Upper lobe of left lung (tissue), 6 donors: ENCODE measurements at regions not wholly inside any gene's neighbourhood (a gene's known extent, or its start where the extent isn't known, plus 50 kb on each side); places are given as distances from the start of the nearest gene placed in this dataset.

Experiments
- ATAC-seq, 2 donors: fragments of 200-7000 bp; cut with Tn5 transposase; one replicate each; pipeline ENCODE4 v1.9.1; 2022; ENCODE audit warnings: mild to moderate bottlenecking in 2 of 2, moderate library complexity in 2 of 2; ENCODE audit not compliant: low FRiP score in 2 of 2
- DNase-seq, 2 donors: peaks; one replicate each; pipeline ENCODE4 v3.0.0-alpha.2; 2019 to 2020
- H3K27ac ChIP-seq, 4 donors: fragments of 200-600 bp; sonication (generic); one replicate each; pipeline ENCODE4 v1.5.1; 2016 to 2019
- H3K27me3 ChIP-seq, 4 donors: fragments of 200-600 bp; sonication (generic); one replicate each; pipeline ENCODE4 v1.5.1; 2017 to 2019
- H3K36me3 ChIP-seq, 4 donors: fragments of 200-600 bp; sonication (generic); one replicate each; pipeline ENCODE4 v1.5.1; 2016 to 2019
- H3K4me1 ChIP-seq, 4 donors: fragments of 200-600 bp; sonication (generic); one replicate each; pipeline ENCODE4 v1.5.1; 2018 to 2019
- H3K4me3 ChIP-seq, 4 donors: fragments of 200-600 bp; sonication (generic); one replicate each; pipeline ENCODE4 v1.5.1; 2017 to 2019; ENCODE audit warnings: mild to moderate bottlenecking in 2 of 4, moderate library complexity in 1 of 4
- H3K9me3 ChIP-seq, 4 donors: fragments of 200-600 bp; sonication (generic); one replicate each; pipeline ENCODE4 v1.5.1; 2018 to 2019
- EP300 ChIP-seq, 4 donors: sonication (generic); formaldehyde crosslinking; IDR thresholded peaks; one replicate each; pipeline ENCODE4 v1.5.1; 2017; ENCODE audit warnings: antibody characterized with exemption in 4 of 4, control low read depth in 2 of 4
- POLR2A ChIP-seq, 4 donors: fragments of 450-650 bp; IDR thresholded peaks; one replicate each; pipeline ENCODE4 v1.5.1; 2016 to 2017; ENCODE audit warnings: antibody characterized with exemption in 4 of 4, mild to moderate bottlenecking in 2 of 4
- POLR2AphosphoS5 ChIP-seq, 2 donors: sonication (generic); formaldehyde crosslinking; IDR thresholded peaks; one replicate each; pipeline ENCODE4 v1.5.1; 2017; ENCODE audit warnings: antibody characterized with exemption in 2 of 2
- WGBS, 2 donors: methylation state at CpG; one replicate each; pipeline ENCODE4 v1.1.5; 2017 to 2018; 5-methylcytosine and 5-hydroxymethylcytosine counted together
- TF ChIP-seq, protein P1 (sequence below), 6 experiments: fragments of 450-650 bp in 4 of 6; fragments of 200-600 bp in 2 of 6; sonication (generic) in 2 of 6; IDR thresholded peaks; one replicate each; pipeline ENCODE4 v1.5.1; 2016 to 2019; ENCODE audit warnings: antibody characterized with exemption in 6 of 6
- donor health status: DM: no; HTN: no; CAD: no; lungs with moderate emphysema.
- donor health status: DM: no; HTN: yes; CAD: no; lungs with severe emphysema.

DNA sequence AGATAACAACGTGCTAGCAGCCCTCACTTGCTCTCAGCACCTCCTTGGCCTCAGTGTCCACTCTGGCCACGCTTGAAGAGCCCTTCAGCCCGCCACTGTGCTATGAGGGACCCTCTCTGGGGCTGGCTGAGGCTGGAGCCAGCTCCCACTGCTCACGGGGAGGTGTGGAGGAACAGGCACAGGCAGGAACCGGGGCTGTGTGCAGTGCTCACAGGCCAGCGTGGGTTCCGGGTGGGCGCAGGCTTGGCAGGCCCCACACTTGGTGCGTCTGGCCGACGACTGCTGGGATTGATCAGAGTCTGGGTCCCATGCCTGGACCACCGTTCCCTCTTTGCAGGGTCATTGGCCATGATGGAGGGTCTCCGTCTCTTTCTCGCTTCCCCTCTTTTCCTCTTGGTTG, 194.3 kb upstream of the GRAMD2B start:
- ATAC-seq (peak in 1 of 2 donors; percentile 16), DNase-seq (peak in 1 of 2 donors; percentile 63)
- no peaks in the 10 kb centered on the region for H3K36me3 ChIP-seq
- no peak overlapping the region for H3K4me3 ChIP-seq
- H3K27ac ChIP-seq = no peak overlapping the region
- H3K27me3 ChIP-seq = no peaks in the 10 kb centered on the region
- peaks cover 0 to 12% (median 5%) of the 10 kb centered on the region in 4 donors for H3K9me3 ChIP-seq
- TF ChIP-seq POLR2AphosphoS5 (IDR thresholded peaks at IDR 0.05) (no peak), POLR2A (IDR thresholded peaks at IDR 0.05) (no peak), EP300 (IDR thresholded peaks at IDR 0.05) (no peak)
- TF ChIP-seq, protein P1, sequence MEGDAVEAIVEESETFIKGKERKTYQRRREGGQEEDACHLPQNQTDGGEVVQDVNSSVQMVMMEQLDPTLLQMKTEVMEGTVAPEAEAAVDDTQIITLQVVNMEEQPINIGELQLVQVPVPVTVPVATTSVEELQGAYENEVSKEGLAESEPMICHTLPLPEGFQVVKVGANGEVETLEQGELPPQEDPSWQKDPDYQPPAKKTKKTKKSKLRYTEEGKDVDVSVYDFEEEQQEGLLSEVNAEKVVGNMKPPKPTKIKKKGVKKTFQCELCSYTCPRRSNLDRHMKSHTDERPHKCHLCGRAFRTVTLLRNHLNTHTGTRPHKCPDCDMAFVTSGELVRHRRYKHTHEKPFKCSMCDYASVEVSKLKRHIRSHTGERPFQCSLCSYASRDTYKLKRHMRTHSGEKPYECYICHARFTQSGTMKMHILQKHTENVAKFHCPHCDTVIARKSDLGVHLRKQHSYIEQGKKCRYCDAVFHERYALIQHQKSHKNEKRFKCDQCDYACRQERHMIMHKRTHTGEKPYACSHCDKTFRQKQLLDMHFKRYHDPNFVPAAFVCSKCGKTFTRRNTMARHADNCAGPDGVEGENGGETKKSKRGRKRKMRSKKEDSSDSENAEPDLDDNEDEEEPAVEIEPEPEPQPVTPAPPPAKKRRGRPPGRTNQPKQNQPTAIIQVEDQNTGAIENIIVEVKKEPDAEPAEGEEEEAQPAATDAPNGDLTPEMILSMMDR (IDR thresholded peaks at IDR 0.05) = no peak
- H3K4me1 ChIP-seq = no peaks in the 10 kb centered on the region
- WGBS, 2 donors = 87 to 93% methylated on average over 11 to 14 of the region's 14 CpGs

DNA sequence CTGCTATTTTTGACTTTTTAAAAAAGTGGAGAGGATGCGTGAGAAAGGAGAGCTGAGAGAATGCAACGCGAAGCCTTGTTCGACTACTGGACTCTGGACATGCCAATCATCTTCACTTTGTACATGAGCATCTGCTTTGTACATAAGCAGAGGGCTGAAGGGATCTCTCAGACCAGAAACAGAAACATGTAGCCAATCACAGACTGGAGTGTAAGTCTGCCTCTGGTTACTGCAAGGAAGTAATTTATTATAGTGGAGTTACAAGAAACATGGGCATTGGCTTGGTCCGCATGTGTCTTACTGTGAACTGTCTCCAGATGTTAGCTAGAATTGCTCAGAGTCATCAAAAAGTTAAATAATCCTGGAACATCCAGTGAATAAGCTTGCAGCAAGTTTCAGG, 190.0 kb upstream of the GRAMD2B start:
- DNase-seq (no peak), ATAC-seq (no peak)
- TF ChIP-seq EP300 (IDR thresholded peaks at IDR 0.05) (no peak), POLR2A (IDR thresholded peaks at IDR 0.05) (no peak), POLR2AphosphoS5 (IDR thresholded peaks at IDR 0.05) (no peak)
- TF ChIP-seq, protein P1 (IDR thresholded peaks at IDR 0.05) = no peak
- Histone ChIP-seq H3K9me3 (peaks cover 0 to 12% (median 4%) of the 10 kb centered on the region in 4 donors), H3K4me1 (no peaks in the 10 kb centered on the region), H3K36me3 (no peaks in the 10 kb centered on the region), H3K27me3 (no peaks in the 10 kb centered on the region), H3K27ac (no peak overlapping the region), H3K4me3 (no peak overlapping the region)
- 92% methylated on average over 5 of the region's 5 CpGs for WGBS, 2 donors

DNA sequence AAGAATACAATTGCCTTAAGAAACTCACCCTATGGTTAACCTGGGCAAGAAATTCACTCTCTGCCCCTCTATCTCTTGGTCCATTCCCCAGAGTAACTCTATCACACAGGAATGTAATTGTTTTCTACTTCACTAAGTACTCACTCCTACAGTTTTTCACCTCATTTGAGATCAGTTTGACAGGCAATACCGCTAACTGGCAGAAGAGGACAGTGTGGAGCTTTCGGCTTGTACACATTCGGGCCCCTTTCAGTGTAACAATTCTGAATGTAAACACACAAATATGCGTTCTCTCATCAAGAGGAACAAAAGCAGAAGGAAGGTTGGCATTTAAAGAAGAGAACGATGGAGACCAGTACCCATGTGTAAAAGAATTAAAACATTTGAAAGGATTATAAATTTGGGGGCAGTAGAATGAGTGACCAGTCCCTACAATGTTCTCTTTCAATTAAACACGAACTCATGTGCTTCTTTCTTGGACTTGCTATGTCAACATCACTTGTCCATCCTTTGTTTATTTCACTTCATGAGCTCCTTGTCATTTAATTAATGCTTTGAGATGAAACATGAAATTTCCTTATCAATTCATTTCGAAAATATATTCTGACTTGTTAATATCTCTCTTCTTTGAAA, 188.5 kb upstream of the GRAMD2B start:
- no peak overlapping the region for H3K27ac ChIP-seq
- TF ChIP-seq POLR2A (IDR thresholded peaks at IDR 0.05) = no peak
- TF ChIP-seq, protein P1 (IDR thresholded peaks at IDR 0.05) = peak in 1 of 6 experiments; percentile 23
- TF ChIP-seq EP300 (IDR thresholded peaks at IDR 0.05) = no peak
- no peak for TF ChIP-seq POLR2AphosphoS5 (IDR thresholded peaks at IDR 0.05)
- no peaks in the 10 kb centered on the region for H3K27me3 ChIP-seq
- H3K4me3 ChIP-seq = no peak overlapping the region
- WGBS, 2 donors = 35 to 43% methylated on average over 7 of the region's 7 CpGs
- DNase-seq (no peak), ATAC-seq (no peak)
- no peaks in the 10 kb centered on the region for H3K9me3 ChIP-seq
- no peaks in the 10 kb centered on the region for H3K36me3 ChIP-seq
- H3K4me1 ChIP-seq = no peaks in the 10 kb centered on the region

DNA sequence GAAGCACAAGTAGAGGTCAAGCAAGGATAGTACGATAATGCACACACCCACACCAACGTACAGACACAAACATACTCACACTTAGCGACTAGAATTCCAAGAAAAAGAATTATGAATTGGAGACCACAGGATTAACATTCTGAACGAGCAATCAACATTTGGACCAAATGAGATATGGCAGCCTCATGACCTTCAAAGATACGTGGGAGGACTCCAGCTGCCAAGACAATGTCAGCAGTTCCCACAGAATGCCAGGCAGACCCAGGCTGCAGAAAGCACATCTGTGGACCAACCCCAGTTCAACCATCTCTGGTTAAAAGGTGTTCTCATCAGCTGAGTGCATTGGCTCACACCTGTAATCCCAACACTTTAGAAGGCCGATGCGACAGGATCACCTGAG, 187.6 kb upstream of the GRAMD2B start:
- ATAC-seq (no peak), DNase-seq (no peak)
- Histone ChIP-seq H3K27ac (no peak overlapping the region), H3K9me3 (no peaks in the 10 kb centered on the region), H3K4me3 (no peak overlapping the region), H3K36me3 (no peaks in the 10 kb centered on the region), H3K4me1 (no peaks in the 10 kb centered on the region), H3K27me3 (no peaks in the 10 kb centered on the region)
- WGBS, 2 donors = 84 to 90% methylated on average over 7 of the region's 7 CpGs
- TF ChIP-seq EP300 (IDR thresholded peaks at IDR 0.05) (no peak), POLR2AphosphoS5 (IDR thresholded peaks at IDR 0.05) (no peak), POLR2A (IDR thresholded peaks at IDR 0.05) (no peak)
- TF ChIP-seq, protein P1 (IDR thresholded peaks at IDR 0.05) = no peak

DNA sequence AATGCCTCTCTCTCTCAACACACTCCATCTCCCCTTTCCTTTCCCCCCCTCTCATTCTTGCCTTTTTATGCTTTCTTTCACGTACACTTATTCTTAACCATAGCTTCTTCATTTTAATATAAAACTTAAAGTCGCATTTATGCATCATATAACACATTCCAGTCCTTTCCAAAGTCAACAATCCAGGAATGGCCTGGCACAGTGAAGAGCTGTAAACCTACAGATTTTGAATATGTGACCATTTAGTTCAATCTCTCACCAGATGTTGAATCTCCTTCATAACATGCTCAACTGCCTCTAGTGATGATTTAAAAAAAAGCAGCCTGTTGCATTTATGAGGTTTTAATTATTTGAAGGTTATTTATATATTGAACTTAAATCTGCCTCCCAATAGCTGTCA, 186.2 kb upstream of the GRAMD2B start:
- Histone ChIP-seq H3K36me3 (no peaks in the 10 kb centered on the region), H3K9me3 (no peaks in the 10 kb centered on the region), H3K4me1 (no peaks in the 10 kb centered on the region), H3K27ac (no peak overlapping the region), H3K27me3 (no peaks in the 10 kb centered on the region), H3K4me3 (no peak overlapping the region)
- 80 to 84% methylated on average over 2 of the region's 2 CpGs for WGBS, 2 donors
- TF ChIP-seq EP300 (IDR thresholded peaks at IDR 0.05) = no peak
- TF ChIP-seq POLR2AphosphoS5 (IDR thresholded peaks at IDR 0.05) = no peak
- TF ChIP-seq, protein P1 (IDR thresholded peaks at IDR 0.05) = no peak
- TF ChIP-seq POLR2A (IDR thresholded peaks at IDR 0.05) = no peak
- ATAC-seq (no peak), DNase-seq (no peak)
